ENCODE measurements at regions not wholly inside any gene's neighbourhood (a gene's known extent, or its start where the extent isn't known, plus 50 kb on each side); places are given as distances from the start of the nearest gene placed in this dataset.
"Not testable (repeated sequence)": the region's sequence is repeated elsewhere in the genome, so short reads cannot be mapped to it uniquely, and the experiment has no call there.

- CTCF ChIA-PET; POLR2A ChIA-PET; H3K4me3 Mint-ChIP-seq; H3K36me3 Mint-ChIP-seq (ENCODE audit: low read depth); H3K27me3 Mint-ChIP-seq; H3K9me3 Mint-ChIP-seq (ENCODE audit: low read depth); H3K27ac Mint-ChIP-seq; DNase-seq; intact Hi-C loops (cut with DNase I, micrococcal nuclease); ATAC-seq; H3K4me1 Mint-ChIP-seq: not testable (repeated sequence)
Observed at GRCh38 chr4:189706821-189707220, 233.9 kb upstream of the FRG1 start.

- ATAC-seq; CTCF ChIA-PET; DNase-seq; H3K27me3 Mint-ChIP-seq; POLR2A ChIA-PET; intact Hi-C loops (cut with DNase I, micrococcal nuclease); H3K27ac Mint-ChIP-seq; H3K4me1 Mint-ChIP-seq; H3K4me3 Mint-ChIP-seq; H3K36me3 Mint-ChIP-seq (ENCODE audit: low read depth); H3K9me3 Mint-ChIP-seq (ENCODE audit: low read depth): not testable (repeated sequence)
Observed at GRCh38 chr4:189707227-189707626, 233.4 kb upstream of the FRG1 start.

GRCh38 chr4:189711956-189712355 is 228.7 kb upstream of the FRG1 start:
- H3K27ac Mint-ChIP-seq; intact Hi-C loops (cut with DNase I, micrococcal nuclease); ATAC-seq: not testable (repeated sequence)

GRCh38 chr4:189721016-189721993 is 219.4 kb upstream of the FRG1 start:
- H3K9me3 Mint-ChIP-seq (ENCODE audit: low read depth); H3K4me1 Mint-ChIP-seq; CTCF ChIA-PET: not testable (repeated sequence)

More at GRCh38 chr4:189711956-189712355, 228.7 kb upstream of the FRG1 start:
- H3K9me3 Mint-ChIP-seq (ENCODE audit: low read depth); CTCF ChIA-PET; H3K4me3 Mint-ChIP-seq; H3K27me3 Mint-ChIP-seq; DNase-seq; H3K4me1 Mint-ChIP-seq; H3K36me3 Mint-ChIP-seq (ENCODE audit: low read depth); POLR2A ChIA-PET: not testable (repeated sequence)

GRCh38 chr4:189722324-189723003 is 218.2 kb upstream of the FRG1 start:
- H3K27me3 Mint-ChIP-seq; H3K9me3 Mint-ChIP-seq (ENCODE audit: low read depth); intact Hi-C loops (cut with DNase I, micrococcal nuclease); H3K27ac Mint-ChIP-seq; DNase-seq; H3K4me1 Mint-ChIP-seq; CTCF ChIA-PET; POLR2A ChIA-PET; H3K36me3 Mint-ChIP-seq (ENCODE audit: low read depth); ATAC-seq; H3K4me3 Mint-ChIP-seq: not testable (repeated sequence)

More at GRCh38 chr4:189721016-189721993, 219.4 kb upstream of the FRG1 start:
- H3K27ac Mint-ChIP-seq; H3K36me3 Mint-ChIP-seq (ENCODE audit: low read depth); ATAC-seq; H3K27me3 Mint-ChIP-seq; intact Hi-C loops (cut with DNase I, micrococcal nuclease); DNase-seq; H3K4me3 Mint-ChIP-seq; POLR2A ChIA-PET: not testable (repeated sequence)

- H3K4me1 Mint-ChIP-seq; H3K27ac Mint-ChIP-seq; ATAC-seq; H3K27me3 Mint-ChIP-seq; CTCF ChIA-PET; POLR2A ChIA-PET; intact Hi-C loops (cut with DNase I, micrococcal nuclease); H3K36me3 Mint-ChIP-seq (ENCODE audit: low read depth); H3K4me3 Mint-ChIP-seq; H3K9me3 Mint-ChIP-seq (ENCODE audit: low read depth); DNase-seq: not testable (repeated sequence)
Observed at GRCh38 chr4:189727982-189728638, 212.6 kb upstream of the FRG1 start.

- H3K4me1 Mint-ChIP-seq; H3K4me3 Mint-ChIP-seq; POLR2A ChIA-PET; H3K27ac Mint-ChIP-seq; ATAC-seq; CTCF ChIA-PET; intact Hi-C loops (cut with DNase I, micrococcal nuclease); H3K9me3 Mint-ChIP-seq (ENCODE audit: low read depth); H3K36me3 Mint-ChIP-seq (ENCODE audit: low read depth); DNase-seq; H3K27me3 Mint-ChIP-seq: not testable (repeated sequence)
Observed at GRCh38 chr4:189731989-189732388, 208.7 kb upstream of the FRG1 start.

GRCh38 chr4:189733507-189733906 is 207.2 kb upstream of the FRG1 start:
- POLR2A ChIA-PET; intact Hi-C loops (cut with DNase I, micrococcal nuclease); ATAC-seq: not testable (repeated sequence)

GRCh38 chr4:189734648-189735267 is 205.9 kb upstream of the FRG1 start:
- intact Hi-C loops (cut with DNase I, micrococcal nuclease): not testable (repeated sequence)

More at GRCh38 chr4:189733507-189733906, 207.2 kb upstream of the FRG1 start:
- H3K4me3 Mint-ChIP-seq; H3K36me3 Mint-ChIP-seq (ENCODE audit: low read depth); H3K4me1 Mint-ChIP-seq; H3K9me3 Mint-ChIP-seq (ENCODE audit: low read depth); H3K27ac Mint-ChIP-seq; H3K27me3 Mint-ChIP-seq; DNase-seq; CTCF ChIA-PET: not testable (repeated sequence)

GRCh38 chr4:189736656-189737055 is 204.0 kb upstream of the FRG1 start:
- H3K9me3 Mint-ChIP-seq (ENCODE audit: low read depth); H3K27me3 Mint-ChIP-seq; H3K27ac Mint-ChIP-seq; ATAC-seq; POLR2A ChIA-PET; H3K4me3 Mint-ChIP-seq; H3K36me3 Mint-ChIP-seq (ENCODE audit: low read depth); DNase-seq; intact Hi-C loops (cut with DNase I, micrococcal nuclease); H3K4me1 Mint-ChIP-seq; CTCF ChIA-PET: not testable (repeated sequence)

More at GRCh38 chr4:189734648-189735267, 205.9 kb upstream of the FRG1 start:
- H3K4me3 Mint-ChIP-seq; ATAC-seq; H3K9me3 Mint-ChIP-seq (ENCODE audit: low read depth); H3K4me1 Mint-ChIP-seq; H3K27ac Mint-ChIP-seq; DNase-seq; H3K36me3 Mint-ChIP-seq (ENCODE audit: low read depth); H3K27me3 Mint-ChIP-seq; CTCF ChIA-PET; POLR2A ChIA-PET: not testable (repeated sequence)

GRCh38 chr4:189740118-189740517 is 200.6 kb upstream of the FRG1 start:
- H3K36me3 Mint-ChIP-seq (ENCODE audit: low read depth); H3K27me3 Mint-ChIP-seq; ATAC-seq; intact Hi-C loops (cut with DNase I, micrococcal nuclease); H3K4me3 Mint-ChIP-seq; POLR2A ChIA-PET; H3K9me3 Mint-ChIP-seq (ENCODE audit: low read depth); H3K27ac Mint-ChIP-seq; CTCF ChIA-PET; DNase-seq; H3K4me1 Mint-ChIP-seq: not testable (repeated sequence)
